GM06990 (cell line): ENCODE measurements at regions not wholly inside any gene's neighbourhood (a gene's known extent, or its start where the extent isn't known, plus 50 kb on each side); places are given as distances from the start of the nearest gene placed in this dataset.
A peak's percentile ranks its signal among the peaks of the same experiment; 100 is the strongest.

Experiments used
- DNase-seq: peaks from one replicate; pipeline ENCODE4 v3.0.0-alpha.2; 2011; ENCODE audit not compliant: insufficient read length; ENCODE audit errors: extremely low read depth
- H3K27me3 ChIP-seq: replicated peaks from 2 replicates; pipeline ENCODE4 v1.6.0; 2011; ENCODE audit warnings: low read length; ENCODE audit not compliant: control insufficient read depth, insufficient read depth
- H3K36me3 ChIP-seq: 2 replicates; pipeline ENCODE4 v1.5.1; 2011; ENCODE audit warnings: low read length; ENCODE audit not compliant: control insufficient read depth, insufficient read depth
- H3K4me3 ChIP-seq: replicated peaks from 2 replicates; pipeline ENCODE4 v1.5.1; 2011; ENCODE audit warnings: low read depth, mild to moderate bottlenecking, control low read depth, low read length
- CTCF ChIP-seq: IDR thresholded peaks from 2 replicates; pipeline ENCODE4 v1.5.1; 2011; ENCODE audit warnings: low read length, control low read depth, mild to moderate bottlenecking, inconsistent platforms; ENCODE audit not compliant: insufficient read depth, poor library complexity, severe bottlenecking

DNA sequence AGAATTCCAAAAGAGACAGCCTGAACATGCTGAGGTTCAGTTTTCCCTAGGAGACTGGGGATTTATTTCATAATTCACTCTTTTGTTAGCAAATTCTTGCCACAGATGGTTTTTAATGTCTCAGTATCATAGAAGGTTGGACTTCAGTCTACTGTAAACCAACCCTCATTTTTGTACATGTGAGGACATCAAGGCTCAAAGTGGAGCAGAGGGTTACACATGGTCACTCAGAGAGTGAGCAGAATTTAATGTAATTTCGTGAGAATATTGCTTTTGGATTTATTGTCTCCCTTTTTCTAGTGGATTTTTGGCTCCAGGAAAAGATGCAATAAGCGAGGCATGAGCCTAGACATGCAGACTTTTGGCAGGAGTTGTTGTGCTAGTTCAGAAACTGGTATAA, 210.8 kb upstream of the JUN start:
- no peaks in the 10 kb centered on the region for H3K27me3 ChIP-seq
- no peak for TF ChIP-seq CTCF
- no peak overlapping the region for H3K4me3 ChIP-seq
- H3K36me3 ChIP-seq, result no peaks in the 10 kb centered on the region
- no peak for DNase-seq

DNA sequence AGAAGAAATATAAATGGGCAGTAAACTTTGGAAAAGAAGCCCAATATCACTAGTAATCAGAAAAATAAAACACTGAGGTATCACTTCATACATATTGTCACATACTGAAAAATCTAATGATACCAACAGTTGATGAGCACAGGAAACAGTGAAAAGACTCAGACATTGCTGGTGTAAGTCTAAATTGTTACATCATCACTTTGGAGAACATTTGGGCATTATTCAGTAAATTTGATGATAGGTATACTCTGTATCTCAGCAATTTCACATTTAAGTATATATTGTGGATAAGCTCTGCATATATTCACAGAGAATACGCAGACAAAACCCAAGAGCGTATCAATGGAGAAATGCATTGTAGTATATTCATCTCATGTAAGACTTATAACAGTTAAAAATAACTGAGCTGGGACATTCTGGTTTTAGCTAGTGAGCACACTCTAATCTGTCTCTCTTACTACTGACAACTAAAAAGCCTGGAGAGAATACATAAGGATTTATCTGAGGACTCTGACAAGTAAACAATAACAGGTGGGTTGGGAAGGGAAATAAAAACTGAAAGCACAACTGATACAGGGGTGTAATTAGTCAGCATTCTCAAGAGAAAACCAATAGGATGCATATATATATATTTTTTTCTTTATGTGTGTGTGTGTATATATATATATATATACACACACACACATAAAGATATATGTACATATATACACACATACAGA, 212.7 kb upstream of the JUN start:
- H3K27me3 ChIP-seq, result no peaks in the 10 kb centered on the region
- H3K4me3 ChIP-seq, result no peak overlapping the region
- DNase-seq, result peak; percentile 40
- no peak for TF ChIP-seq CTCF
- no peaks in the 10 kb centered on the region for H3K36me3 ChIP-seq

DNA sequence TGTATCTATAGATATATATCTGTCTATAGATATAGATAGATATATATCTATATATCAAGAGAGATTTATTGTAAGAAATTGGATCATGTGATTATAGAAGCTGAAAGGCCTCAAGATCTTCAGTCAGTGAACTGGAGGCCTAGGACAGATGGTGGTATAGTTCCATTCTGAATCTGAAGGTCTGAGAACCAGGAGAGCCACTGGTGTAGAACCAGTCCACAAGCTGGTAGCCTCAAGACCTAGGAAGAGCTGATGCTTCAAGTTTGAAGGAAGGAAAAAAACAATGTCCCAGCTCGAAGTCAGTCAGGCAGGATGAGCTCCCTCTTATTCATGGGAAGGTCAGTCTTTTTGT, 213.2 kb upstream of the JUN start:
- TF ChIP-seq CTCF, result no peak
- Histone ChIP-seq H3K4me3 (no peak overlapping the region), H3K27me3 (no peaks in the 10 kb centered on the region), H3K36me3 (no peaks in the 10 kb centered on the region)
- DNase-seq, result no peak

GRCh38 chr1:58997637-58998036, 213.8 kb upstream of the JUN start:
- H3K27me3 ChIP-seq, result no peaks in the 10 kb centered on the region
- H3K4me3 ChIP-seq, result no peak overlapping the region
- DNase-seq, result no peak
- TF ChIP-seq CTCF, result no peak
- no peaks in the 10 kb centered on the region for H3K36me3 ChIP-seq

DNA sequence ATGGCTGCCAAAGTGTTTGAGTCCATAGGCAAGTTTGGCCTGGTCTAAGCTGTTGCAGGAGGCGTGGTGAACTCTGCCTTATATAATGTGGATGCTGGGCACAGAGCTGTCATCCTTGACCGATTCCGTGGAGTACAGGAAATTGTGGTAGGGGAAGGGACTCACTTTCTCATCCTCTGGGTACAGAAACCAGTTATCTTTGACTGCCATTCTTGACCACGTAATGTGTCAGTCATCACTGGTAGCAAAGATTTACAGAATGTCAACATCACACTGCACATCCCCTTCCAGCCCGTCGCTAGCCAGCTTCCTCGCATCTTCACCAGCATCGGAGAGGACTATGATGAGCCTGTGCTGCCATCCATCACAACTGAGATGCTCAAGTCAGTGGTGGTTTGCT, 215.8 kb upstream of the JUN start:
- no peaks in the 10 kb centered on the region for H3K27me3 ChIP-seq
- no peaks in the 10 kb centered on the region for H3K36me3 ChIP-seq
- DNase-seq, result no peak
- TF ChIP-seq CTCF, result no peak
- no peak overlapping the region for H3K4me3 ChIP-seq

GRCh38 chr1:59004755-59005154, 220.9 kb upstream of the JUN start:
- Histone ChIP-seq H3K27me3 (no peaks in the 10 kb centered on the region), H3K36me3 (no peaks in the 10 kb centered on the region), H3K4me3 (no peak overlapping the region)
- DNase-seq, result no peak
- no peak for TF ChIP-seq CTCF
